ENCODE measurements at regions not wholly inside any gene's neighbourhood (a gene's known extent, or its start where the extent isn't known, plus 50 kb on each side); places are given as distances from the start of the nearest gene placed in this dataset.

GRCh38 chr11:96481204-96481603 lies 91.4 kb downstream of the JRKL start:
- Histone ChIP-seq H3K9me1 (replicated peaks; ENCODE audit: control insufficient read depth, extremely low read depth, insufficient read depth, low read length) (no peaks in the 10 kb centered on the region), H3K9ac (replicated peaks; ENCODE audit: extremely low read depth, insufficient read depth, low read length) (no peak overlapping the region), H3K9me3 (replicated peaks; ENCODE audit: control insufficient read depth, insufficient read depth, low read length) (no peaks in the 10 kb centered on the region), H3K36me3 (ENCODE audit: control insufficient read depth in 2 of 2, extremely low read depth in 1 of 2, insufficient read depth in 2 of 2, low read length in 2 of 2) (no peaks in the 10 kb centered on the region), H3K27ac (ENCODE audit: insufficient read depth, low read depth, low read length) (no peak overlapping the region), H3K27me3 (ENCODE audit: control insufficient read depth in 2 of 2, insufficient read depth in 2 of 2, low read length in 2 of 2) (no peaks in the 10 kb centered on the region), H2AFZ (ENCODE audit: low read depth, low read length) (no peak overlapping the region), H3K79me2 (ENCODE audit: control insufficient read depth, insufficient read depth, low read length) (no peaks in the 10 kb centered on the region), H4K20me1 (replicated peaks; ENCODE audit: control insufficient read depth, extremely low read depth, insufficient read depth, low read length) (no peaks in the 10 kb centered on the region), H3K4me2 (ENCODE audit: insufficient read depth, low read length) (no peak overlapping the region), H3K4me1 (ENCODE audit: control insufficient read depth, extremely low read depth, insufficient read depth, low read length) (no peaks in the 10 kb centered on the region), H3K4me3 (replicated peaks in 1 of 3; ENCODE audit: insufficient read depth in 1 of 3, low read depth in 1 of 3, low read length in 3 of 3) (no peak overlapping the region)
- dilution Hi-C loops (cut with MboI; ENCODE audit: extremely low pct_ligation_motif_present, low sequenced_read_pairs) (no loop called here), intact Hi-C loops (cut with micrococcal nuclease) (no loop called here)
- no TSS peak for BruUV-seq (replicated peaks)
- no peak for TF ChIP-seq MYC (IDR thresholded peaks at IDR 0.05; ENCODE audit: low read depth, low read length)
- TF ChIP-seq GATA2 (IDR thresholded peaks at IDR 0.05; ENCODE audit: insufficient read depth, insufficient read length, low read depth, low read length): no peak
- TF ChIP-seq MAX (IDR thresholded peaks at IDR 0.05; ENCODE audit: insufficient read depth, insufficient read length): no peak
- no peak for TF ChIP-seq CTCF (IDR thresholded peaks at IDR 0.05; ENCODE audit: extremely low read depth in 1 of 2, insufficient read depth in 1 of 2, low read depth in 1 of 2, low read length in 2 of 2)
- TF ChIP-seq FOS (IDR thresholded peaks at IDR 0.05; ENCODE audit: borderline replicate concordance, insufficient read depth, low read length): no peak
- TF ChIP-seq EZH2 (IDR thresholded peaks at IDR 0.05; ENCODE audit: borderline replicate concordance, low read depth, low read length, severe bottlenecking): no peak
- no peak for TF ChIP-seq POLR2A (IDR thresholded peaks at IDR 0.05; ENCODE audit: low read depth, low read length)
- TF ChIP-seq POLR2AphosphoS5 (IDR thresholded peaks at IDR 0.05; ENCODE audit: insufficient read depth, low read depth, low read length): no peak
- no peak for TF ChIP-seq JUN (IDR thresholded peaks at IDR 0.05; ENCODE audit: borderline replicate concordance, insufficient read depth, insufficient read length, low read depth)
- ChIA-PET POLR2A (no interaction called here), CTCF (interaction anchor here (1.8 to 2.5 kb wide), 2 partner anchors 17 to 286 kb away, joined by 3 to 14 read pairs; no protein-coding TSS in a partner anchor)
- FAIRE-seq (no peak), DNase-seq (ENCODE audit: low read depth, low spot score) (no peak)

Data from endothelial cell of umbilical vein (primary cell).